Osteocyte (in vitro differentiated cells): ENCODE measurements at regions not wholly inside any gene's neighbourhood (a gene's known extent, or its start where the extent isn't known, plus 50 kb on each side); places are given as distances from the start of the nearest gene placed in this dataset.
"Not testable (repeated sequence)": the region's sequence is repeated elsewhere in the genome, so short reads cannot be mapped to it uniquely, and the experiment has no call there.

ENCODE experiments used
- DNase-seq: peaks from one replicate; pipeline ENCODE4 v3.0.0; 2021; ENCODE audit warnings: mixed read lengths; ENCODE audit not compliant: unreplicated experiment; ENCODE audit errors: extremely low spot score
- H3K27ac Mint-ChIP-seq: one replicate; pipeline ENCODE4 v1.8.0; 2021; ENCODE audit warnings: mild to moderate bottlenecking, mixed read lengths; ENCODE audit not compliant: unreplicated experiment
- H3K27me3 Mint-ChIP-seq: one replicate; pipeline ENCODE4 v1.8.0; 2021; ENCODE audit warnings: mixed read lengths; ENCODE audit not compliant: unreplicated experiment
- H3K36me3 Mint-ChIP-seq: one replicate; pipeline ENCODE4 v1.8.0; 2021; ENCODE audit warnings: mixed read lengths; ENCODE audit not compliant: unreplicated experiment
- H3K4me1 Mint-ChIP-seq: one replicate; pipeline ENCODE4 v1.8.0; 2021; ENCODE audit warnings: mixed read lengths; ENCODE audit not compliant: unreplicated experiment
- H3K4me3 Mint-ChIP-seq: one replicate; pipeline ENCODE4 v1.8.0; 2021; ENCODE audit warnings: mild to moderate bottlenecking, moderate library complexity, mixed read lengths; ENCODE audit not compliant: unreplicated experiment
- H3K9me3 Mint-ChIP-seq: one replicate; pipeline ENCODE4 v1.8.0; 2021; ENCODE audit warnings: mixed read lengths; ENCODE audit not compliant: unreplicated experiment
- TF ChIP-seq, protein P1 (sequence below): fragments of 200-600 bp; sonication (generic); IDR thresholded peaks from 2 replicates; pipeline ENCODE4 v1.5.0; 2021; ENCODE audit warnings: antibody characterized with exemption, mild to moderate bottlenecking, moderate library complexity

DNA sequence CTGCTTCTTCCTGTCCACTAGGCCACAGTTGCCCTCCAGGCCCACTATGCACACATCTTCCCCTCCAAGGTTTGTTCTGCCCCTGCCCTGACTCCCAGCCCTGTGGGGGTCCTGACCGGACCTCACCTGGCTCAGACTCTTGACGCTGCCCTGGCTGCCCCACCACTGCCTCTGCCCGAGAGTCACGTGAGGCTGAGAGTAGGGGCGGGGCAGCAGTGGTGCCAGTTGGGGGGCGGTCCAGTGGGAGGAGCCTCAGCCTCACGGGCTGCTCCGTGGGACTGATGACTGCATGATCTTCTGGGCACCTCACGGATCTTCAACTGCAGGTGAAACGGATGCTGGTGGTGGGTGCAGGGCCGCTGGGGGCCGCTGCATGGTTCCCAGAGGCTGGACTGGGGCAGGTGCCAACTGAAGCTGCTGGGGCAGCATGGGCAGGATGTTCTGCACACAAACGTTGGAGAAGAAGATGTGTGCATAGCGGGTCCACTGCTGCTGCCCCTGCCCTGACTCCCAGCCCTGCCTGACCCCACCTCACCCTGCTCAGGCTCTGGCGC lies 77.6 kb downstream of the HHIPL2 start:
- not testable (repeated sequence) for H3K4me3 Mint-ChIP-seq, H3K9me3 Mint-ChIP-seq, H3K4me1 Mint-ChIP-seq, H3K36me3 Mint-ChIP-seq, H3K27ac Mint-ChIP-seq, H3K27me3 Mint-ChIP-seq, DNase-seq

DNA sequence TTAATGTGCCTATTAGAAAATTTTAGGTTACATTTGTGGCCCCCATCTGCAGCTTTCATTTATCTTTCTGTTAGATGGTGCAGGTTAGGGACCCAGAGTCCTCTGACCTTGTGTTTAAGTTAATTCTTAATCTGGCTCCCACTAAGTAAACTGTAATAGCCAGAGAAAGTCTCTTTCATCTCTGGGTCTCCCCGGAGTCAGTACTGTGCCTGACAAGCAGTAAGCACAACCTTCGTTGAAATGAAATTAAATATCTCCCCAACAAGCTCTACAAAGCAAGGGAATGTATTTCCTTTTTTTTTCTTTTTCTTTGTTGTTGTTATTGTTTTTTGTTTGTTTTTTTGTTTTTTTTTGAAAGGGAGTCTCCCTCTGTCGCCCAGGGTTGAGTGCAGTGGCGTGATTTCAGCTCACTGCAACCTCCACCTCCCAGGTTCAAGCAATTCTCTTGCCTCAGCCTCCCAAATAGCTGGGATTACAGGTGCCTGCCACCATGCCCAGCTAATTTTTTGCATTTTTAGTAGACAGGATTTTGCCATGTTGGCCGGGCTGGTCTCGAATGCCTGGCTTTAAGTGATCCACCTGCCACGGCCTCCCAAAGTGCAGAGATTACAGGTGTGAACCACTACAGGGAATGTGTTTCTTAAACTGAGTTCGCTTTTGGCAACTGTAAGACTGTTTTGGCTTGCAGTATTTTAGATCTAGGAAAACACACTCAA lies 81.6 kb downstream of the HHIPL2 start:
- no peaks in the 10 kb centered on the region for H3K27me3 Mint-ChIP-seq
- H3K4me3 Mint-ChIP-seq, result no peak overlapping the region
- no peaks in the 10 kb centered on the region for H3K36me3 Mint-ChIP-seq
- H3K27ac Mint-ChIP-seq, result peak overlapping the region; percentile 38
- TF ChIP-seq, protein P1, sequence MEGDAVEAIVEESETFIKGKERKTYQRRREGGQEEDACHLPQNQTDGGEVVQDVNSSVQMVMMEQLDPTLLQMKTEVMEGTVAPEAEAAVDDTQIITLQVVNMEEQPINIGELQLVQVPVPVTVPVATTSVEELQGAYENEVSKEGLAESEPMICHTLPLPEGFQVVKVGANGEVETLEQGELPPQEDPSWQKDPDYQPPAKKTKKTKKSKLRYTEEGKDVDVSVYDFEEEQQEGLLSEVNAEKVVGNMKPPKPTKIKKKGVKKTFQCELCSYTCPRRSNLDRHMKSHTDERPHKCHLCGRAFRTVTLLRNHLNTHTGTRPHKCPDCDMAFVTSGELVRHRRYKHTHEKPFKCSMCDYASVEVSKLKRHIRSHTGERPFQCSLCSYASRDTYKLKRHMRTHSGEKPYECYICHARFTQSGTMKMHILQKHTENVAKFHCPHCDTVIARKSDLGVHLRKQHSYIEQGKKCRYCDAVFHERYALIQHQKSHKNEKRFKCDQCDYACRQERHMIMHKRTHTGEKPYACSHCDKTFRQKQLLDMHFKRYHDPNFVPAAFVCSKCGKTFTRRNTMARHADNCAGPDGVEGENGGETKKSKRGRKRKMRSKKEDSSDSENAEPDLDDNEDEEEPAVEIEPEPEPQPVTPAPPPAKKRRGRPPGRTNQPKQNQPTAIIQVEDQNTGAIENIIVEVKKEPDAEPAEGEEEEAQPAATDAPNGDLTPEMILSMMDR, result no peak
- H3K9me3 Mint-ChIP-seq, result no peaks in the 10 kb centered on the region
- H3K4me1 Mint-ChIP-seq, result peaks cover 11% of the 10 kb centered on the region
- DNase-seq, result no peak

DNA sequence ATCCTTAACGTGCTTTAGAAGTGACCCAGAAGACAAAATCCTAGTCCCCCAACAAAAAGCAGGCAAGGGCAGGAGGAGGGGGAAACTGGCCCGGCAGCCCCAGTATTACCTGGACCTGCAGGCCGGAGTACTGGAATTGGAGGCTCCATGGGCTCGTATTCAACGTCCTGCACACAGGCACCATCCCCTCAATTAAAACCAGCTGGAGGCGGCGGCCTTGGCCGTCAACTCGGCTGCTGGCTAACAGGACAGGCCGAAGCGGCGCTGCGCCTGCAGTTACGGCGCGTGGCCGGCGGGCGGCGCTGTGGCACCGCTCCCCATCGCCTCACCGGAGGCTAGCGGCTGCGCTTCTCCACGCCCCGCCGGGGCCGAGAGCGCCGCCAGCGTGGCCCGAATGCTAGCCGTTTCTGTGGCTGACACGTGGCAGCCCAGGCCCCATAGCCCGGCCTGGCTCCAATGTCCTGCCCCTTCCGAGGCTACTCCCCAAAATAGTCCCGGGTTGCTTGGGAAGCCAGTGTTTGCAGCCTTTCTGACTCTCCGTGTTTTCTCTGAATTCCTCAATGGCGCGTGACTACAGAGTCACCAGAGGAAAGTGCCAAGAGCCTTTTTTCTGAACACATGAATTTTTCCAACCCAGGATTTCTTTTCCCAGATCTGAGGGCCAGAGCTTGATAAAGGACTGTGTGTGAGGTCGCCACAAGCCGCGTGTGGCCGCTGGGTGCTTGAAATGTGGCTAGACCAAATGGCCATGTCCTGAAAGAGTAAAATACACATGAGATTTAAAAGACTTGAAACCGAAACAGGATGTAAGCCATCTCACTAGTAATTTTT lies 82.5 kb downstream of the HHIPL2 start:
- peak; percentile 98 for DNase-seq

DNA sequence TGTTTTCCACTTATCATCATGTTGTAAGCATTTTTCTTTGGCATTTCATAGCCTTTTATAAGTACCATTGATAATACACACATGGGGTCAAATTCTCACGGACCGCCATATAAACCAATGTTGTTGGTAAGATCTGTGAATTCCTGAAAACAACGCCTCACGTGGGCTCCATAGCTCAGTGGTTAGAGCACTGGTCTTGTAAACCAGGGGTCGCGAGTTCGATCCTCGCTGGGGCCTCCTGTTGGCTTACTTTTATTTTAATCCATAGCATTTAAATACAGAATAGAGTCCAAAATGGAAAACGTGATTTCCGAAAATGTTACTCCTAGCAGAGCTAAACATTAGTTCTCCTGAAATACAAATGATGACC lies 83.1 kb downstream of the HHIPL2 start:
- peak overlapping the region; percentile 88 for H3K27ac Mint-ChIP-seq
- H3K4me1 Mint-ChIP-seq, result peaks cover 11% of the 10 kb centered on the region
- no peaks in the 10 kb centered on the region for H3K27me3 Mint-ChIP-seq
- TF ChIP-seq, protein P1, result no peak
- no peaks in the 10 kb centered on the region for H3K9me3 Mint-ChIP-seq
- H3K4me3 Mint-ChIP-seq, result peak overlapping the region; percentile 70
- no peak for DNase-seq
- H3K36me3 Mint-ChIP-seq, result no peaks in the 10 kb centered on the region

More for the DNA sequence above, 82.5 kb downstream of the HHIPL2 start:
- TF ChIP-seq, protein P1, result peak; percentile 100
- Mint-ChIP-seq H3K36me3 (no peaks in the 10 kb centered on the region), H3K9me3 (no peaks in the 10 kb centered on the region), H3K4me3 (peak overlapping the region; percentile 70), H3K27ac (peak overlapping the region; percentile 93), H3K27me3 (no peaks in the 10 kb centered on the region), H3K4me1 (peaks cover 11% of the 10 kb centered on the region)

DNA sequence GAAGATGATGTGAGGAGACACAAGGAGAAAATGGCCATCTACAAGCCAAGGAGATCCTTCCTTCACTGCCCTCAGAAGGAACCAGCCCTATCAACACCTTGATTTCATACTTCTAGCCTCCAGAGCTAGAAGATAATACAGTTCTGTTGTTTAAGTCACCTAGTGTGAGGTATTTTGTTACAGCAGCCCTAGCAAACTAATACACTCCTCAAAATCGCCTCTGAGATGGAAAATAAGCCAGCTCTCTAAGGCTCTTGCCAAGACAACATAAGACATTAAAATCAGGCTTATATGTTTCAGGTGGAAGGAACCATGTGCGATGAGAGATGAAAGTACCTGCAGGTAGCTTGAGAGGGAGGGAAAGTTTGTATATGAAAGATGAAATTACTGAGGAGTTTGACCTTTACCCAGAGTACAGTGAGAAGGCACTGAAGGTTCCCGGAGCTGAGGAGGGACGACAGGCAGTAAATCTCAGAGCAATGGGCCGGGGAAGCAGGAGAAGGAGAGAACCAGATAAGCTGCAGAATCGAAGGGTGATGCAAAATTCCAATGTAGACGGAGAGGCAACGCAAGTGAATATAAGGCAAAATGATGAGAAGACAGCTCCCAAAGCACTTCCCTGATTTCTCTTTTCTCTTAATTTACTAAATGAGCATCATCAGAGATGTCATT lies 84.7 kb downstream of the HHIPL2 start:
- H3K4me1 Mint-ChIP-seq, result peaks cover 11% of the 10 kb centered on the region
- no peaks in the 10 kb centered on the region for H3K36me3 Mint-ChIP-seq
- H3K9me3 Mint-ChIP-seq, result peaks cover 5% of the 10 kb centered on the region
- TF ChIP-seq, protein P1, result no peak
- no peak overlapping the region for H3K4me3 Mint-ChIP-seq
- no peak overlapping the region for H3K27ac Mint-ChIP-seq
- no peak for DNase-seq
- H3K27me3 Mint-ChIP-seq, result no peaks in the 10 kb centered on the region
